HG02938 (cell line): ENCODE measurements at regions not wholly inside any gene's neighbourhood (a gene's known extent, or its start where the extent isn't known, plus 50 kb on each side); places are given as distances from the start of the nearest gene placed in this dataset.

Experiments
- ATAC-seq: cut with Tn5 transposase; IDR thresholded peaks from one replicate; pipeline ENCODE4 v1.9.1; 2021; ENCODE audit warnings: mild to moderate bottlenecking, moderate library complexity; ENCODE audit not compliant: unreplicated experiment

DNA sequence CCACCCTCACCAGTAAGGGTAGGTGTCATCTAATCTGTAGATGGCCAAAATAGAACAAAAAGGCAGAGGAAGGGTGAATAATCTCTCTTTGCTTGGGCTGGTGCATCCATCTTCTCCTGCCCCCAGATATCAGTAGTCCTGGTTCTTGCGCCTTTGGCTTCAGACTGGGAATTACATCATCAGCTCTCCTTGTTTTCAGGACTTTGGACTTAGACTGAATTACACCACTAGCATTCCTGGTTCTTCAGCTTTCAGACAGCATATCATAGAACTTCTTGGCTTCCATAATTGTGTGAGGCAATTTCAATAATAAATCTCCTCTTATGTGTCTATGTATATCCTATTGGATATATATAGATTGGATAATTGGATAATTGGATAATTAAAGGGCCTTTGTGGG is 403.0 kb upstream of the USP24 start:
- no peak for ATAC-seq

DNA sequence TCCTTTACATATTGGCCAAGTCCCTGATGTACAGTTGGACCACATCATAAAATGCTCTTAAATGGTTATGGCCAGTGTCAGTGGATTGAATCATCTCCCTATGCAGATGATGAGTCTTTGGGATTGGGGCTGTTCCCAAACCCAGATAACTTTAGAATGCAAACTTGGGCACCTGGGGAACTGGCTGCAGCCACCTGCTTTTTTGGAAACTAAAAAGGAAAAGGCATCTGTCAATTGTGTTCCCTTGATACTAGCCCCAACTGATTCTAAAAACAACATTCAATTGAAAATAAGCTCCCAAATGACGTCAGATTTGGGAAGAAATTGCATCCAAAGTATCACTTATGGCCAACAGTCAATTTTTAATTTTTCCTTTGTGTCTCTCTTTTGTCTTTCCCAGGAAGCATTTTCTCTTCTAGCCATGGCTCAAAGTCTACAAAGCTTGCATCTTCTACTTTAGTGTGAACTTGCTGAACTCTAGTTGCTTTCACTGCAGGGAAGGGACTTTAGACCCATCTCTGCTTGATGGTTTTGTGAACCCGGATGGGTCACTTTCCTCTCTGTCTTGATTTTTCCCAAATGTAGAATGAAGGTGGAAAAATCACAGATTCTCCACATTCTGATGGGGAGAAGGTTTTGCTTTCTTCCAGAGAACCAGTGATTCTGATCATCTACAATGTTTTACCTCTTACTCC is 402.3 kb upstream of the USP24 start:
- no peak for ATAC-seq

- ATAC-seq = no peak
These were observed 397.8 kb upstream of the USP24 start for GRCh38 chr1:55612988-55613387.

- ATAC-seq = no peak
These were observed 396.0 kb upstream of the USP24 start for GRCh38 chr1:55611123-55611522.

- no peak for ATAC-seq
These were observed 395.0 kb upstream of the USP24 start for GRCh38 chr1:55610203-55610602.

DNA sequence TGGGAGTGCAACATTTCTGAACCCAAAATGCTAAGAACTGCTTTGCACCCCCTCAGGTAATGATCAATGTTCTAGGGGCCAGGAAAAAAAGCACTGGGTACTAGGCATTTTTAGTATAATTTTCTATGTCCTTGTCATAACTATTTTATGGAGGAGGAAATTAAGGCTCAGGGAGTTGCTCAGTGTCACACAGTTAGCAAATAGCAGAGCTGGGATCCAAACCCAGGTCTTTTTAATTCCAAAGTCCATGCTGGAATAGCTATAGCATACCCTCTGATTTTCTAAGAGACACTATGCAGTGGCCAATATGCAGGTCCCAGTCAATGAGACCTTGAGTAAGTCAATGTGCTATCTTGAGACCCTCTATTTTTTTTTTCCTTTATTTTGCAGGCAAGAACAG is 394.5 kb upstream of the USP24 start:
- ATAC-seq = no peak

DNA sequence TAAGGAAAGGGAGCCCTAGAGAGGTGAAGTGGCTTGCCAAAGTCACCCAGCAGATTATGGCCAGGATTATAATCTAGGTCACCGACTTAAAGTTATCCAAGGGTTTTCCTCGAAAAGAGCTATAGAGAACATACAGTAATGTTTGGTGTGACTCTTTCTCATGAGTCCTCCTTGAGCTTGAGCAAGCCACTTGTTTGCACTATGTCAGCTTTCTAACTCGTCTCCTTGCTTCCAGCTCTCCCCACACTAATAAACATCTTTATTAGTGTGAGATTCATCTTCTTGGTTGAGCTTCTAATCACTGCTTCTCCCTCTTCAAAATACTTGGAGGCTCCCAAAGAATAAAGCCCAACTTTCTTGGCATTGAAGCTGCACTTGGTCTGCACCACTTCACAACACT is 390.0 kb upstream of the USP24 start:
- no peak for ATAC-seq

DNA sequence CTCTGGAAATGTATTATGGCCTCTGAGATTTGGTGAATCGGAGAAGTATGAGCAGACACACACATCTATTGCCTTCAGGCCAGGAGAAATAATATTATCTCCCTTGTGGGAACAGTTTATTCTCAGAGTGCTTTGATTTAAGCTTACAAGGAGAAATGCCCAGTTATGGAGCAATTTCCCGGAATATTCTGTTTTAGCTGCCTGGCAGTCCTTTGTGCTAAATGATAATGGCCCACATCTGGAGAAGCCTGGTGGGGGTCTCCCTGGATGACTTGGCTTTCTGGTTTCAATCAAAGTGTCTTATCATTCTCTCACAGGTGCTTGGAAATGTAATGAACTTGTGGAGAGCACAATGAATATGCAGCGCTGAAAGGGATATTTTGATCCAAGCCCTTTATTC is 389.6 kb upstream of the USP24 start:
- no peak for ATAC-seq

DNA sequence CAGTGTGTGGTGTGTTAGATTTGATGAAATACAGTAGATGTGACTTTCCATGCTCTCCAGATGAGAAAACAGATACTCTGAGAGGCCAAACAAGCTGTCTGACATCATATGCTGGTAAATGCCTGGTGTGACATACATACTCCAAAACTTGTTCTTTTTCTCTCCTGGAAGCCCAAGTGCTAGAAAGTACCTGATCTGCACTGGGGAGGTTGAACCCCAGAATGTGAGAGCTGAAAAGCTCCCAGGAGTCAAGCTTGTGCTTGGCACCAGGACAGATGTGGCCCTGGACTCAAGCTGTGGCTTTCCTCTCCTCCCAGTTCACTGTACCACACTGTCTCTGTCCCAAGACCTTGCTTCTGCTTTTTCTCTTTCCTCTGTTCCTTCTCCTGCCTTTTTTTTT is 389.0 kb upstream of the USP24 start:
- ATAC-seq = no peak

DNA sequence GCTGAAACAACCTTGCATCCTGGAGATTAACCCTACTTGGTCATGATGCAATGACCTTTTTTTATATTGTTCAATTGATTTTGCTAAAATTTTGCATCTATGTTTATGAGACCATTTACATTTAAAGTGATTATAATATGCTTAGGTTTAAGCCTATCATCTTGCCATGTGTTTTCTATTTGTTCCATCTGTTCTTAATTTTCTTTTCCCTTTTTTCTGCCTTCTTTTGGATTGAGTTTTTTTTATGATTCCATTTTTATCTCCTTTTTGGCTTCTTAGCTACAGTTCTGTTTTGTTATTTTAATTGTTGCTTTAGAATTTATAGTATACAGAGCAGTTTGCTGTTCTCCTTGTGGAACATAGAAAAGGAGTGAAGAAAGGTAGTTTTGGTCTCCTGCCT is 385.1 kb upstream of the USP24 start:
- no peak for ATAC-seq

- ATAC-seq = no peak
These were observed 382.7 kb upstream of the USP24 start for GRCh38 chr1:55597910-55598309.

- ATAC-seq = no peak
These were observed 379.5 kb upstream of the USP24 start for GRCh38 chr1:55594701-55595100.

DNA sequence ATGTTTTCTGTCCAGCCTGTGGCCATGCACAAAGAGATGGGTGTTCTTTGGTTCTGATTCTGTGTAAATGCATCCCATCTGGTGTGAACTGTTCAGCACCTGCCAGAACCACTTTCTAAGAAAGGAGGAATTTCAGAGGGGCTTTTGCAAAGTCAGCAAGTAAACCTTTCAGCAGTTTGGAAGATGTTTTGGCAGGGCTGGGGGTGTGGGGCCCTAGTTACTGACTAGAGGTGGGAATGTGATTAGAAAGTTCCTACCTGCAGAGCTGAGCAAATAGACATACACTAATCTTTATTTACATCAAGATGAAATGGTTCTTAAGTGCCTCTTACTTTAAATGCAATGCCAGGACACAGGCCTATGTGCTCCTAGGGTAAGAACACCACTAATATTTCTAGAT is 378.1 kb upstream of the USP24 start:
- no peak for ATAC-seq

GRCh38 chr1:55592122-55592521 is 377.0 kb upstream of the USP24 start:
- no peak for ATAC-seq

DNA sequence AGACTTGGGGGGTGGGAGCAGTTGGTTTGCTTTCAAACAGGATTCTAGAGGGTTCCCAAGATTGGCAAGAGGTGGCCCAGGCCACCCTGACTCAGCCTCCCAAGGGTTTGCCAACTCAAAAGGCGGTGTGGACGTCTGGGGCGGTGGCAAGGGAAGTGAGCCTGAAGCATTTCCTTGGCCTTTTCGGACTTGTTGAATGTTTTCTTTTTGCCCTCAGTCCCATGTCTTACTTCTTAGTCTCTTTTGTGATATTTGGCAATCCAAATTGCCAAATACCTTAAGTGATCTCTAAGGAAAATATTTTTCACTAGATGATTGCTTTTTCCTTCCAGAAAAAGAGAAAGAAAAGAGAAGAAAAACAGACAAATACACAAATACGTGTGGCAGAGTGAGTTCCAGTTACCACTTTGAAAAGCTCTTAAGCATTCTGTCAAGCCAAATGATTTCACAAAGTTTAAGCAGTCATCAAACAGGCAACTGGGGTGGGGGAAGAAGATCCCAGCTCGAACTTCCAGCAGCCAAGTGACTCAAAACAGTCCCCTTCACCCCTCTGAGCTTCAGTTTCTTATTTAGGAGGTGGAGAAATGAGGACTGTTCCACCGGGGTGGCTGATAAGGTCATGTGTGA is 374.6 kb upstream of the USP24 start:
- no peak for ATAC-seq

GRCh38 chr1:55588309-55588708 is 373.1 kb upstream of the USP24 start:
- ATAC-seq = no peak

DNA sequence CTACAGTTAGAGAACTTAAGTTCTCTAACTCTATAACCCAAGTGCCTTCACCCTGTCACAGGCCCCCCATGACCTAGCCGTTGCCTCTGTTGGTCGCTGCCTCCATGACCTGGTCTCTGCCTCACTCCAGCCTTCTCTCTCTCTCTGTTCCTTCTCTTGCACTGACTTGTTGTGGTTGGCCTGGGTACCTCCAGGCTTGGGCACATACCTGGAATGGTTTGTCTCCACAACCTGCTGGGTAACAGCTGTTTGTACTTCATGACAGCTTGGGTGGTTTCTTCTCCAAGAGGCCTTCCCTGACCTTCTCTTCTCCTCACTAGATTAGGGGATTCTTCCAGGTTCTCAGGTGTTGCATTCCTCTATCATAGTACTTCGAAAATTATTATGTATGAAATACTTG is 371.6 kb upstream of the USP24 start:
- ATAC-seq = no peak

DNA sequence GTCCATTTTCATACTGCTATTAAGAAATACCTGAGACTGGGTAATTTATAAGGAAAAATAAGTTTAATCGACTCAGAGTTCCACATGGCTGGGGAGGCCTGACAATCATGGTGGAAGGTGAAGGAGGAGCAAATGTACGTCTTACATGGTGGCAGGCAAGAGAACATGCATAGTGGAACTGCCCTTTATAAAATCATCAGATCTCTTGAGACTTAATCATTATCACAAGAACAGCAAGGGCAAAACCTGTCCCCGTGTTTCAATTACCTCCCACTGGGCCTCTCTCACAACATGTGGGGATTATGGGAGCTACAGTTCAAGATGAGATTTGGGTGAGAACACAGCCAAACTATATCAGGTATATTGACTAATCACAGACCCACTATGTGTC is 370.2 kb upstream of the USP24 start:
- no peak for ATAC-seq

DNA sequence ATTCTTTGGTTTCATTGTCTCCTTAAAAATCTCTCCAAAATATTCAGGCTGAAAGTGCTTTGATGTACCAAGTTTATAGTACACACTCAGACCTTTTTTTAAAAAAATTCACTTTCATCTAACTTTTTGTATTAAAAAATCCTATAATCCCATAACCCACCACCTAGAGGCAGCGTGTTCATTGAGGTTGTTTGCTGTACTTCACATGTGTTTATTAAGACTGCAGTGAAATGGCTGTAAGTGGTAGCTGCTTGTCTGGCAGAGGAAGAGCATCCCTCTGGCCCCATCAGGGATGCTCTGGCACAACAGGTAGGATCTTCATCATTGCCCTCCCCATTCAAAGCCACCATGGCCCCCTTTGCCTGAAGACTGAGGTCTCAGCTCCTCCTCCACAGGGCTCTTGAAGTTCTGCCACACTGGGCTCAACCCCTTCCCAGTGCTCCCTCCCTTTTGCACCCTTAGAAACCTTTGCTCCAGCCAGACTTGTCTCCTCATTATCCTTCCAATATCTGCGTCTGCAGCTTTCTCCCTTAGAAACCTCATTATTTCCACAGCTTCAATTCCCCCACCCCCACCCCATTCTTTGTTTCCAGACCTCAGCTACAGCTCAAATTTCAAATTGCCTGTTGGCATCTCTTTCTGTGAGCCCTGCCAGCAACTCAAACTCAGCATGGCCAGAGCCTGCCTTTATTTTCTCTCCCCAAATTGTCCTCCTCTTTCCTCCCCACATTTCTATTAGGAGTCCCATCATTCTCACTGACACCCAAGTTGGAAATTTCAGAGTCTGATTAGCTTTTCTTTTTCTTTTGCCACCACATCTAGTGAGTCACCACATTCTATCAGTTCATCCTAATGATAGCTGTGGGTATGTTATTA is 369.6 kb upstream of the USP24 start:
- no peak for ATAC-seq

GRCh38 chr1:55582084-55582483 is 366.9 kb upstream of the USP24 start:
- no peak for ATAC-seq

DNA sequence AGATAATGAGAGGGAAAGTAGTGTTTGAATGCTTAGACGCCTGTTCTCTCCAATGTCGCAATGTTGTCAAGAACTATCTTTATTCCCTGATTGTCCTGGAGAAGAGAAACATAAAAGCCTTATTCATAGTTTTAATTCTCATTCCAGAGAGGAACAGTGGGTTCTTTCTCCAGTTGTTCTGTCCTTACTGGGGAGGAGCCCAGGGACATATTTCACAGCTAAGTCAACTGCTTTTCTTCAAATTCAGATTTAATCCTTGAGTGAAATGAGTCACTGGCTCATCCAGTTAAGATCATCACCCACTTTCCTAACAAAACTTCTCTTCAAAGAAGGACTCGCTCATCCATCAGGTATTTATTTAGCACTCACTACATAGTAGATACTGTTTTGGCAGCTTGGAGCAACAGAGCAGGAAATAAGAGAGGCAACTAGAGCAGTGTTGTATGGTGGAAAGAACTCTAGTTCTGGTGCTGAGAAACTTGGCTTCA is 365.7 kb upstream of the USP24 start:
- no peak for ATAC-seq
